Middle frontal gyrus (tissue), 1 donor: ENCODE measurements at regions not wholly inside any gene's neighbourhood (a gene's known extent, or its start where the extent isn't known, plus 50 kb on each side); places are given as distances from the start of the nearest gene placed in this dataset.
"Not testable (repeated sequence)": the region's sequence is repeated elsewhere in the genome, so short reads cannot be mapped to it uniquely, and the experiment has no call there.

Source experiments
- DNase-seq: peaks from one replicate; pipeline ENCODE4 v3.0.0-alpha.2; 2015; ENCODE audit warnings: low spot score; ENCODE audit errors: extremely low spot score

- DNase-seq, result not testable (repeated sequence)
Measured at GRCh38 chr22:15832235-15832634, 142.4 kb downstream of the POTEH start.

- not testable (repeated sequence) for DNase-seq
Measured at GRCh38 chr22:15835729-15836128, 145.9 kb downstream of the POTEH start.

GRCh38 chr22:15849772-15850171 is 159.9 kb downstream of the POTEH start:
- DNase-seq, result not testable (repeated sequence)

- not testable (repeated sequence) for DNase-seq
Measured at GRCh38 chr22:15853716-15854373, 164.0 kb downstream of the POTEH start.

GRCh38 chr22:15854421-15854820 is 164.6 kb downstream of the POTEH start:
- not testable (repeated sequence) for DNase-seq

GRCh38 chr22:15854978-15855377 is 165.2 kb downstream of the POTEH start:
- not testable (repeated sequence) for DNase-seq

- DNase-seq, result not testable (repeated sequence)
Measured at GRCh38 chr22:15880926-15881325, 191.1 kb downstream of the POTEH start.

GRCh38 chr22:15904326-15904725 is 214.5 kb downstream of the POTEH start:
- DNase-seq, result not testable (repeated sequence)

GRCh38 chr22:15911704-15912103 is 221.9 kb downstream of the POTEH start:
- not testable (repeated sequence) for DNase-seq

- not testable (repeated sequence) for DNase-seq
Measured at GRCh38 chr22:15919120-15919519, 229.3 kb downstream of the POTEH start.

- DNase-seq, result not testable (repeated sequence)
Measured at GRCh38 chr22:15920941-15921340, 231.1 kb downstream of the POTEH start.

GRCh38 chr22:15922132-15922531 is 232.3 kb downstream of the POTEH start:
- DNase-seq, result not testable (repeated sequence)

- DNase-seq, result not testable (repeated sequence)
Measured at GRCh38 chr22:15922666-15923065, 232.8 kb downstream of the POTEH start.

- not testable (repeated sequence) for DNase-seq
Measured at GRCh38 chr22:15924820-15925219, 235.0 kb downstream of the POTEH start.

- not testable (repeated sequence) for DNase-seq
Measured at GRCh38 chr22:15927172-15927571, 237.3 kb downstream of the POTEH start.
